K562 (cell line): ENCODE measurements at regions not wholly inside any gene's neighbourhood (a gene's known extent, or its start where the extent isn't known, plus 50 kb on each side); places are given as distances from the start of the nearest gene placed in this dataset.

Experiments used
- ATAC-seq: fragments of 200-7000 bp; cut with Tn5 transposase; 3 replicates; pipeline ENCODE4 v1.9.1; 2020; ENCODE audit warnings: moderate library complexity
- BruUV-seq: library from RNA; stranded (reverse); fragments of 400-500 nt; replicated peaks from 2 replicates; lab custom pipeline; 2021; lab: Mats Ljungman, UMichigan
- CTCF ChIA-PET: fragments of 300-600 bp; formaldehyde crosslinking; extraction: SDS; loops from one replicate; lab custom pipeline; 2021; ENCODE audit warnings: low intra/inter-chr PET ratio; lab: Yijun Ruan, JAX
- POLR2A ChIA-PET: fragments of 300-600, 350-650 bp; sonication (Branson Sonifier 250); formaldehyde crosslinking; extraction: SDS; loops from one replicate; lab custom pipeline; 2021; ENCODE audit warnings: antibody characterized with exemption, inconsistent platforms; lab: Yijun Ruan, JAX
- DNase-seq, 4 experiments: peaks; one replicate each; pipeline versions ENCODE4 v3.0.0 to v3.0.0-alpha.2; 2011 to 2018; ENCODE audit warnings: low spot score in 3 of 4, mixed read lengths in 3 of 4; ENCODE audit errors: extremely low read depth in 1 of 4
- FAIRE-seq: peaks from 2 replicates; lab custom pipeline; 2011; peaks lifted over from hg19 to GRCh38; lab: Jason Lieb, UNC
- H2AFZ ChIP-seq: 2 replicates; pipeline ENCODE4 v1.6.0; 2011; ENCODE audit warnings: low read depth, low read length, control low read depth, inconsistent platforms
- H3K27ac ChIP-seq: fragments of 200-600 bp; 3 replicates; pipeline ENCODE4 v1.8.0; 2011; ENCODE audit warnings: low read depth, mild to moderate bottlenecking, control low read depth, inconsistent platforms, low read length, moderate library complexity, mixed read lengths; ENCODE audit errors: extremely low read depth
- H3K27me3 ChIP-seq, 2 experiments: fragments of 300-600 bp in 1 of 2; 2 replicates in 1 of 2; 3 replicates in 1 of 2; pipeline versions ENCODE4 v1.6.0 to v1.8.0; 2011; ENCODE audit warnings: inconsistent platforms in 2 of 2, low read length in 2 of 2, mild to moderate bottlenecking in 1 of 2, mixed read lengths in 1 of 2, moderate library complexity in 1 of 2; ENCODE audit not compliant: control insufficient read depth in 2 of 2, insufficient read depth in 2 of 2
- H3K36me3 ChIP-seq: fragments of 300-600 bp; 3 replicates; pipeline ENCODE4 v1.8.0; 2011; ENCODE audit warnings: mild to moderate bottlenecking, low read length, inconsistent platforms; ENCODE audit not compliant: control insufficient read depth, insufficient read depth
- H3K4me1 ChIP-seq, 2 experiments: fragments of 200-600 bp in 1 of 2; replicated peaks in 1 of 2; 2 replicates in 1 of 2; 3 replicates in 1 of 2; pipeline versions ENCODE4 v1.5.1 to v1.8.0; 2011; ENCODE audit warnings: inconsistent platforms in 2 of 2, low read length in 2 of 2, mild to moderate bottlenecking in 1 of 2, mixed read lengths in 1 of 2, moderate library complexity in 1 of 2; ENCODE audit not compliant: control insufficient read depth in 2 of 2, insufficient read depth in 2 of 2
- H3K4me2 ChIP-seq: 2 replicates; pipeline ENCODE4 v1.6.1; 2011; ENCODE audit warnings: low read length, control low read depth, inconsistent platforms, mixed read lengths; ENCODE audit not compliant: insufficient read depth
- H3K4me3 ChIP-seq: fragments of 200-600 bp; sonication (generic), shearing (Covaris generic); 2 replicates; pipeline ENCODE4 v1.5.1; 2016; ENCODE audit warnings: control low read depth, inconsistent platforms
- H3K79me2 ChIP-seq: fragments of 200-600 bp; 3 replicates; pipeline ENCODE4 v1.8.0; 2011; ENCODE audit warnings: low read length, inconsistent platforms; ENCODE audit not compliant: control insufficient read depth, insufficient read depth
- H3K9ac ChIP-seq, 2 experiments: 2 replicates each; pipeline versions ENCODE4 v1.6.0 to v1.6.1; 2011; ENCODE audit warnings: low read depth in 2 of 2, low read length in 2 of 2, control low read depth in 1 of 2, inconsistent platforms in 1 of 2, mild to moderate bottlenecking in 1 of 2, mixed read lengths in 1 of 2; ENCODE audit not compliant: insufficient read depth in 1 of 2
- H3K9me1 ChIP-seq: one replicate; pipeline ENCODE4 v1.6.0; 2011; ENCODE audit warnings: inconsistent platforms, mild to moderate bottlenecking, low read length, moderate library complexity; ENCODE audit not compliant: control insufficient read depth, insufficient read depth
- H3K9me3 ChIP-seq: replicated peaks from 2 replicates; pipeline ENCODE4 v1.5.1; 2011; ENCODE audit warnings: low read depth, low read length, inconsistent platforms; ENCODE audit not compliant: control insufficient read depth, insufficient read depth
- H4K20me1 ChIP-seq: replicated peaks from 2 replicates; pipeline ENCODE4 v1.6.1; 2011; ENCODE audit warnings: low read length, inconsistent platforms, mixed read lengths; ENCODE audit not compliant: control insufficient read depth, insufficient read depth
- CBX1 ChIP-seq: sonication (generic); IDR thresholded peaks from 2 replicates; pipeline ENCODE4 v1.6.1; 2016; ENCODE audit warnings: antibody characterized with exemption, low read depth, mild to moderate bottlenecking
- HNRNPK ChIP-seq: fragments of 200-400 bp; formaldehyde crosslinking; IDR thresholded peaks from one replicate; pipeline ENCODE4 v1.6.1; 2018; ENCODE audit warnings: mild to moderate bottlenecking, low read depth, low read length; ENCODE audit not compliant: poor library complexity, severe bottlenecking
- KDM4B ChIP-seq, 2 experiments: fragments of 450-650 bp in 1 of 2; sonication (generic) in 1 of 2; IDR thresholded peaks; 2 replicates each; pipeline ENCODE4 v1.6.1; 2016 to 2017; ENCODE audit warnings: borderline replicate concordance in 2 of 2, antibody characterized with exemption in 1 of 2, low read depth in 1 of 2, mild to moderate bottlenecking in 1 of 2
- KLF13 ChIP-seq: fragments of 450-650 bp; IDR thresholded peaks from 2 replicates; pipeline ENCODE4 v1.6.1; 2016; ENCODE audit warnings: missing genetic modification characterization, low read depth, mild to moderate bottlenecking, missing compliant biosample characterization, moderate library complexity, borderline replicate concordance
- MYNN ChIP-seq, 2 experiments: sonication (generic); formaldehyde crosslinking in 1 of 2; IDR thresholded peaks; 2 replicates each; pipeline versions ENCODE4 v1.5.0 to v1.6.1; 2016 to 2020; ENCODE audit warnings: antibody characterized with exemption in 1 of 2, missing genetic modification reagents in 1 of 2
- SMARCB1 ChIP-seq: IDR thresholded peaks from 2 replicates; pipeline ENCODE4 v1.6.1; 2011; ENCODE audit warnings: improper control_type of control experiment, low read depth; ENCODE audit not compliant: insufficient read length
- SNRNP70 ChIP-seq: fragments of 200-400 bp; formaldehyde crosslinking; optimal IDR thresholded peaks from 2 replicates; pipeline ENCODE3; 2017; ENCODE audit warnings: low read depth, low read length
- ZHX1 ChIP-seq: fragments of 150-350 bp; conservative IDR thresholded peaks from 2 replicates; pipeline ENCODE4 v1.6.1; 2014; ENCODE audit warnings: low read length
- WGBS: fragments of 100-300 bp; shearing (Covaris generic); methylation state at CpG from one replicate; pipeline ENCODE4 v1.1.6; 2016; ENCODE audit warnings: low coverage, mixed read lengths; ENCODE audit not compliant: insufficient coverage; ENCODE audit errors: missing lambda C conversion rate; 5-methylcytosine and 5-hydroxymethylcytosine counted together
- in situ Hi-C: fragments of 300-500 bp; cut with MboI; formaldehyde crosslinking; loops from 4 replicates; pipeline ENCODE4 v1.15.0; 2018; ENCODE audit warnings: inconsistent platforms, mixed read lengths
- intact Hi-C: fragments of 100-400 bp; cut with micrococcal nuclease; formaldehyde crosslinking; loops from 2 replicates; pipeline ENCODE4 v1.14.2; 2022

DNA sequence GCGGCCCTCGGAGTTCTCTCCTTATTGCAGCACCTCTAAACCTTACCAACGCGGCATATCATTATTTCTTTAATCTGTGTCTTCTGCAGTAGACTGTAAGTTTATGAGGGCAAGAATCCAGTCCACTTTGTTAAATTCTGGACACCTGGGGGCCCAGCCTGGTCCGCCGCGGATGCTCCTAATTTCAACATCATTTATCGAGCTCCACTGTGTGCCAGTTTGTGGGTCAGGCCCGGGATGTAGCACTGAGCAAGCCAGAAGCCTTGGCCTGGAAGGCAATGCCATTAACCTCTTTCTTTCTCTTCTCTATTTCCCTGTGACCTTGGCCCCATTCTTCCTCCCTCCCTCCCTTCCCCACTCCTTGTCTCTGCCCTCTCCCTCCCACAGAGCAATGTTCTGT is 70.6 kb upstream of the CACNA1E start:
- no peak for ATAC-seq
- POLR2A ChIA-PET, result no interaction called here
- no TSS peak for BruUV-seq
- peaks cover 0 to 6% of the 10 kb centered on the region in 2 experiments; a peak in 1 of 5 replicates for H3K4me1 ChIP-seq
- DNase-seq, result no peak
- in situ Hi-C loops (no loop called here), intact Hi-C loops (no loop called here)
- CTCF ChIA-PET, result no interaction called here
- TF ChIP-seq MYNN (IDR thresholded peaks at IDR 0.05) (no peak), MYNN (CRISPR knock-in tag; IDR thresholded peaks at IDR 0.05) (no peak), SNRNP70 (no peak), HNRNPK (no peak), CBX1 (no peak), KDM4B (IDR thresholded peaks at IDR 0.05; ENCODE audit: borderline replicate concordance in 2 of 2, low read depth in 1 of 2) (no peak), SMARCB1 (no peak), KLF13 (tag) (no peak), ZHX1 (no peak)
- no peak overlapping the region for H3K4me2 ChIP-seq
- H3K36me3 ChIP-seq, result no peaks in the 10 kb centered on the region
- no peak overlapping the region for H3K4me3 ChIP-seq
- H4K20me1 ChIP-seq, result no peaks in the 10 kb centered on the region; the same call in 1 of the 2 replicates
- no peaks in the 10 kb centered on the region for H3K9me3 ChIP-seq
- 0% methylated on average over 9 of the region's 9 CpGs for WGBS
- no peak overlapping the region for H2AFZ ChIP-seq
- peaks cover 25 to 31% of the 10 kb centered on the region in 2 experiments for H3K27me3 ChIP-seq
- no peaks in the 10 kb centered on the region for H3K79me2 ChIP-seq
- no peak overlapping the region for H3K27ac ChIP-seq
- FAIRE-seq, result no peak
- no peaks in the 10 kb centered on the region for H3K9me1 ChIP-seq
- H3K9ac ChIP-seq, result no peak overlapping the region
